EH (cell line): ENCODE measurements at regions not wholly inside any gene's neighbourhood (a gene's known extent, or its start where the extent isn't known, plus 50 kb on each side); places are given as distances from the start of the nearest gene placed in this dataset.

Source experiments
- DNase-seq: peaks from one replicate; pipeline ENCODE4 v3.0.0-alpha.2; 2015; ENCODE audit warnings: low read depth

DNA sequence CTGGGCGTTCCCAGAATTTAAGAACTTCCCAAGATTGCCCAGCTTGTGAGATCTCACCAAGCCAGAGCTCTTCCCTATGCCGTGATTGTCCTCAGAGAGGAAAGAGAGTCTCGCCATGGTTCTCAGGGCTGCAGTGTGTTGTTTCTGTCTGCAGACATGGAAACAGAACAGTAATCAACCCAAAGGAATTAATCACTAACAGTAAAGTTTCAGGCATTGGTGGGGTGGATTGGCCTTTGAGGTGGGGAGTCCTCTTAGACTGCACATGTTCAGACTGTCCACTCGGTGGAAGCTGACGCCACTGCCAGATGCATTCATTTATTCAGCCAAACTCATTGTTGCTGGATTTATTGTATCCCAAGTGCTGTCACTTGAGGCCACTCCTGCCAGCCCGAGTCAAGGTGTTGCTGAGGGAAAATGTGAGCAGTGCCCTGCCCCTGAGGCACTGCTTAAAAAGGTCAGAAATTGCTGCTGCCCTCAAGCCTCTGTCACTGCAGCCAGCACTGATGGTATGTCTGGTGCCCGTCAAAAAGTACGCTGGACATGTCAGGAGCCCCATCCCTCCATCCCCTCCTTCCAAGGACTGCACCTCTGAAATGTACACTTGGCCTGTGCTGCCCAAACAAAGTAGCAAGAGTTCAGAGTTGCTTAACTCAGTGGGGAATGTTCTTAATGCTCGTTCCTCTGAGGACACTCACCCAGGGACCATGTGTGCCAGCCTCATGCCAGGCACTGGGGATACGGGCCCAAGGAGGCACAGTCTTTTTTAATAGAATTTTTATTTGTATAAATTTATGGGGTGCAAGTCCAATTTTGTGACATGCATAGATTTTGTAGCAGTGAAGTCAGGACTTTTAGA, 201.0 kb downstream of the GLI2 start:
- peak; percentile 70 for DNase-seq

DNA sequence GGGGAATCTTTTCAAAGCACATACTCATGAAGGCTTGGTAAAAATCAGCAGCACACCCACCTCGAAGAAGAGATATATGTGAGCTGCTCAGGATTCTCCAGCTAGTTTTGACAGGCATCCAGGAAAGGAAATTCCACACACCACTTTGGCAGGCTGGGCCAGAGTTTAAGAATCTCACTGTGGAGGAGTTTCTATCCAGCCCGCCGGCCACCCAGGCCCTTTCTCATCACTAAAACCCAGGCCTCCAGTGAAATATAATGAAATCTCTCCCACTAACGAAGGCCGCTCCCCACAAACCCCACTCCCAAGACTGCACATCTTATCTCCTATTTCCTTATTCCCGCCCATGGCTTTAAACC, 202.0 kb downstream of the GLI2 start:
- DNase-seq: peak; percentile 92

DNA sequence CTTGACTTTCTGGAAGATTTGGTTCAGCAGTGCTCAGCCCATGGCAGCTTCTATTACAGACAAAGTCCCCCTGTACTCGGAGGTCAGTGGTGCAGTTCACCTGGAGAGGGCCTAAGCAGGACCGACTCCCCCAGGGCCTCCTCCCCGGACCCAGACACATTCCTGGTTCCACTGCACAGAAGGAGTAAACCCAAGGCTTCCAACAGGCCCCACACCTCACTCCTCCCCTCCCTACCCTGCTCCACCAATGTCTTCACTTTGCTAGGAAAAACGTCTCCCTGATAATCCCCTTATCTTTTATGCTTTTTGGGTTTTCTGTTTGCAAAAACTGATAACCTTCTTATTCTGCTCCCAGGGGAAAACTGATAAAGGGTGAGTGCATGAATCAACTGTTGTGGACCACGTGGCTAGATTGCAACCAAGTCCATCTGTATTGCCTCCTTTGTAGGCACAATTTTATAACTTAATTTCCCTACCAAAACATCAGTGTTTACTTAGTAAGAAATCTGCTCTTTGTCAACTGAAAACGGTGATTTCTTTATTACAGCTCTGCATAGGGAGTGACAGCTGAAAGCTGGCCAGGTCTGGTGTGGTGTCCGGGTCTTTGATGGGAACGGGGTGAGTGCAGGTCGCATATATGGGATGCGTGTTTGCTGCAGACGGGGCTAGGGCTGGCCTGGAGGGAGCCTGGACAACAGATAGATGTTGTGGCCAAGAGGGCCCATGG, 202.5 kb downstream of the GLI2 start:
- no peak for DNase-seq

DNA sequence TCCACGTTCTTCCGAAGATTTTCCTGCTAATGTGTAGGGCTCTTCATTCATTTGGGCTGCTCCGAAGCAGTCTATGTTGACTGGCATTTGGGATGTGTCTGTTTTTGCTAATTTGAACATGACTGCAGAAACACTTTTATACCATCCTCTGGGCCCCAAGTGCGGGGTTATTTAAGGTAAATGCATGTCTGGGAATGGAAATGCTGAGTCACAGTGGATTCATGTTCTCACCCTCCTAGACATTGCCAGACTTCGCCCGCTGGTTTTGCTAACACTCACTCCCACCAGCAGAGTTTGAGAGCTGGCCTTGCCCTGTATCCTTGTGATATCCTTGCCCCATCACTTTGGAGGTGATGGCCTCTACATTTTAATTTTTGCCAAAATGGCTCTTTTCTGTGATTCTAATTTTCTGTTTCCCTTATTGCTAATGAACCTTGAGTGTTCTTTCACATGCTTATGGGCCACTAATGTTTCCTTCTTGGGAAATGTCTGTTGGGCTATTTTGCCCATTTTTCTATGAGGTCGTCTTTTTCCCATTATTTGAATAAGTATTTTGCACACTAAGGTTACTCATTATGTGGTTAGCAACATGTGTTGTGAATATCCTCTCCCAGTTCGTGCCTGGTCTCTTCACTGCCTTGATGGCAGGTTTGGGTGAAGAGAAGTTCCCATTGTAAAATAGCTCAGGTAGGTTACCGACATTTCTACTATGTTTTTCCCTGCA, 204.1 kb downstream of the GLI2 start:
- peak; percentile 94 for DNase-seq

DNA sequence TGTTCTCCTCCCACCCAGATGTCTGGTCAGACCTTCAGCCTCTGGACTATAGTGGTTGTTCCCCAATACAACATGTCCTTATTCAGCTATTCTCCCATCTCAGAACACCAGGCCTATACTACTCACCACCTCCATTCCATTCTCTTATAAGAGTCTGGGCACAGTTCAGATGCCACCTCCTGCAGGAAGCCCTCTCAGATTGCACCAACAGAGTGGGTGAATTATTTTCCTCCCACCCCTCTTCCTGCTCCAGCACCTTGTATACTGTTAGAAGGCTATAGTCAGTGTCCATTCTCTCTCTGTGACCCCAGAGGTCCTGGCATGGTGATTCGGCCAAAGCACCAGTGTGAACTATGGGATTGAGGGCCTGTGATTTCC, 204.6 kb downstream of the GLI2 start:
- DNase-seq: no peak

DNA sequence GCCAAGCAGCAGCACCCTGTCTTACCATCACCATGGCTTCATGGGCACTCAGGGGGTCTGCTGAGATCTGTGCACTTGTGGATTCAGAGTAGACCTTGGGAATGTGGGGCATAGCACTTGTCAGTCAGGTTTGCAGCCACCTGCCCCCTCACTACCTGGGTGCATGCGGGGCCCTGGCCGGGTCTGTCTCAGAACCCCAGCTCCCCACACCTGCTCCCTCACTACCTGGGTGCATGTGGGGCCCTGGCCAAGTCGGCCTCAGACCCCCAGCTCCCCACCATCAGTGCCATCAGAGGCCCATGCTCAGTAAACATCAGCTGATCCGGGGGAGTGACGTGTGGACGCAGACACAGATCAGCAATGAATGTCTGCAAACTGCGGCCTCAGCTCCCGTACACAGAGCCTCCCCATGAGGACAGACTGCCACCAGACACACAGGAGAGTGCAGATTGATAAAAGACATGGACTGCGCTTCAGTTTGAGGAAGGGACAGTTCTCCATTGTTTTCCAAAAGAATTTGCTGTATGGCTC, 205.1 kb downstream of the GLI2 start:
- DNase-seq: no peak

DNA sequence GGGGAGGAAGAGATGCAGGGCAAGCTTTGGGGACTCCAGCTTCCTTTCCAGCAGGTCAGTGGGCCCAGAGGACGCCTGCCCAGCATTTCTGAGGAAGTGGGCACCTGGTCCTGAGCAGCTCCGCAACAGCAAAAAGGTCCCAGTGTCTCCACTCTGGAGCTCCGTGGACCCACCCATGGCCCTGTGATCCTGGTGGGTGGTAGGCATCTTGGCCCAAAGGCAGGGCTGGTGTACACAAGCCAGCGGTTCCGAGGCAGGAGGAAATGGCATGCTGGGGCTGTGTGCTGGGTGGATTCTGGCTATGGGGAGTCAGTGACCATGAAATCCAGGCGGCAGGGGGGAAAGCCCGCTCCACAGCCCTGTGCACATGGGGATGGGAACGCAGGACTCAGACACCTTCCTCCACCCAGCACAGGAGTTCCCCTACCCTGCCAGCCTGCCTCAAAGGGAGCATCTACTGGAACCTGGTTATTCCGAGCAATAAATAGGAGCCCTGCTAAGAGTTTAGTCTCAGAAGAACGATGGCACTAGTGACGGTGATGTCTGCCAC, 206.0 kb downstream of the GLI2 start:
- DNase-seq: no peak

DNA sequence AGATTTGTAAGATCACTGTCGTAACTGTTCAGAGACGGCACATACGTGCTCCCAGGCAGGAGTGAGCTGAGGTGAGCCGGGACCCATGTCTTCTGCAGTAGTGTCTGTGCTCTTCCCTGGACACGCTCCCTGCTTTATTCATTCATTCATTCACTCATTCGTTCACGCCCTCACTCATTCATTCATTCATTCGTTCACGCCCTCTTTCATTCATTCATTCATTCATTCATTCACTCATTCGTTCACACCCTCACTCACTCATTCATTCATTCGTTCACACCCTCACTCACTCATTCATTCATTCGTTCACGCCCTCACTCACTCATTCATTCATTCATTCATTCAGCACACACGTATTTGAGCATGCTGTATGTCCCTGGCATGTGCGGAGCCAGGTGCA, 207.0 kb downstream of the GLI2 start:
- no peak for DNase-seq

DNA sequence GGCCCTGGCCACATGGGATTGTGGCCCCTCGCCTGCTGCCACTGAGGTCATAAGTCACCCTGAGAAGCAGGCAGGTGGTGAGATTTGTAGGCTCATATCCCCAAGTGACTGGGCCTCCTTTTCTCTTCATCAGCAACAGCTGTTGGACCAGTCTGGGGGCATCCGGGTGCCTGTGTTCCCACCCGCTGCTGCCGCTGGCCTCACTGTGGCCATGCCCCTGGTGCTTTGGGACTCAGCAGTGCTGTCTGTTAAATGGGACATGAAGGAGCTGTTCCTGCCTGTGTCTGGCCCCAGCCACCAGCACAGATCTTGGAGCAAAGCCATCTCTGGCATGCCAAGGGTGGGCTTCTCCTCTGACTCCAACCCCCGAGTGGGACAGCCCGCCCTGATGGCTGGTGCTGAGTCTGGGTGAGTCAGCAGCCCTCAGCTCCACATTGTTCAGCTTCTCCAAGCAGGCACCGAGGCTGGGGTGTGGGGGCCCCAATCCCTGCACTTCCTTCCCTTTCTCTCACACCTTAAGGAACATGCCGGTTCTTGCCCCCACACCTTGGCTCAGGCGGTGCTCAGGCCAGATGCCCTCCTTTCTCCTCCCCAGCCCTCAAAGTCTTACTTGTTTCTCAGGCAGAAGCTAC, 207.9 kb downstream of the GLI2 start:
- no peak for DNase-seq

DNA sequence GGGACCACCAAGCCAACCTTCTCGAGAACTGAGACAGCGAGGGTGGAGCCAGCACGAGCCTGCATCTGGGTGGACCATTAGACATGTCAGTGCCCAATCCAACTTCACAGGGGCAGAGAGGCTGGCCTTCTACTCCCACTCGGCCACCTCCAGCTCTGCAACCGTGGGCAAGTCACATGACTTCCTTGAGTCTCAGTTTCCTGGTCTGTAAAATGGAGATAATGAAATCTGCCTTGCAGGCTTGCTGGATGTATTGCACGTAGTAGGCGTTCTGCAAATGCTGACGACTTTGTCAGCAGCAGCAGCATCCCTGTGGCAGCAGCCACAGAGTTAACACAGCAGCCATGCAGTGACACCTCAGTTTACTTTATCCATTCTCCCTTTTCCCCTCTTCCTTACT, 208.9 kb downstream of the GLI2 start:
- DNase-seq: no peak

DNA sequence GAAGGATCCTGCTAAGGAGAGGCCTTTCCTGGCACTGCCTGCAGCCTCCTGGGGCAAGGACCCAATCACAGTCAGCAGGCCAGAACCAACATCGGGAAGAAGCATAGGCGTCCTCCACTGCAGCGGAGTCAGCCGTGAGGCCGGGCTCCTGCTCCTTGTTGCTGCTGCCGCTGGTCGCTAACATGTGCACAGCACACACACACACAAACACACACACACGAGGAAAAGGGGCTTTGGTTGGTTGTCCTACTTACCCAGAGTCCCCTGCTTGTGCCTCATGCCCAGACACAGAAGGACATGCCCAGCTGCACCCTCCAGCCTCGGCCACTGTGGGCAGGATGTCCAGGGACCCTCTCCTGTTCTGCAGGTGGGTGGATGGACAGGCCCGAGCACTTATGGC, 209.4 kb downstream of the GLI2 start:
- no peak for DNase-seq

DNA sequence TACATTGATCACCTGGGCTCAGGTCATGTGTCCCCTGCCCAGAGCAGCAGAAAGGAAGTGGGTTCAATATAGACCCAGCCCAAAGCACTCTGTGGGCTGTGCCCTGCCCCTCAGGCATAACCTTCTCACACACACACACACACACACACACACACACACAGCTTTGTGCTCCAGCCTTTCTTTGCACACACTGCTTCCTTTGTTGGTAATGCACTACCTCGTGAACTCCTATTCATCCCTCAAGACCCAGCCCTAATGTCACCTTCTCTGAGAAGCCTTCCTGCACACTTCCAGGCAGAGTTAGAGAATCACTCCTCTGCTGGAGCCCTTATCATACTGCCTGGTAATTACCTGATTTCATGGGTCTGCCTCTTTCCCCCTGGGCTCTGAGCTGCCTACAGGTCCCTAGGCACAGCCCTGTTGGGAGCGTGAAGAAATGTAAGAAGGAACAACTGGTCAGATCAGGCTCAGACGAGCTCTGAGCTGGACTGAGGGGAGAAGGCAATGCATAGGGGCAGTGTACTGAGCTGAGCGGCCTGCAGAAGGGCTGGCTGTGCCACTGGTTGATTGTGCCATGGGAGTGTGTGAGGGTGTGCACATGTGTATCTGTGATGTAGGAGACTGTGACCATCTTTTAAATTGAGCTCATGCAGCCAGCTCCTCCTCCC, 210.3 kb downstream of the GLI2 start:
- no peak for DNase-seq

DNA sequence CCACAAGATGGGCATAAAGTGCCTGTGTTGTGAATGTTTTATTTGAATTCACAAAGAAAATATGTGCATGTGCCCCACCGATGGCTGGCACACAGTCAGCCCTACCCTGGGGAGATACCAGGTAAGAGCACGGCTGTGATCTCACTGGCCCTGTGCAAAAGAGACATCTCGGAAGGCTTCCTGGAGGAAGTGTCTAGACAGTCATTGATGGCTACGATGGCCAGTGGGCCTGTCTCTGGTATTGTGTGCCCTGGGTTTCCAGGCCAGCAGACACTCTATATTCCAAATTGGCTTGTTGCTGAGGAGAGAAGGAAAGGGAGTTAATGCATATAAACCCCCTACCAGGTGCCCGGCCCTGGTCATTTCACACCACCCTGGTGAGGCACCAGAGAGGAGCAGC, 211.7 kb downstream of the GLI2 start:
- DNase-seq: no peak

DNA sequence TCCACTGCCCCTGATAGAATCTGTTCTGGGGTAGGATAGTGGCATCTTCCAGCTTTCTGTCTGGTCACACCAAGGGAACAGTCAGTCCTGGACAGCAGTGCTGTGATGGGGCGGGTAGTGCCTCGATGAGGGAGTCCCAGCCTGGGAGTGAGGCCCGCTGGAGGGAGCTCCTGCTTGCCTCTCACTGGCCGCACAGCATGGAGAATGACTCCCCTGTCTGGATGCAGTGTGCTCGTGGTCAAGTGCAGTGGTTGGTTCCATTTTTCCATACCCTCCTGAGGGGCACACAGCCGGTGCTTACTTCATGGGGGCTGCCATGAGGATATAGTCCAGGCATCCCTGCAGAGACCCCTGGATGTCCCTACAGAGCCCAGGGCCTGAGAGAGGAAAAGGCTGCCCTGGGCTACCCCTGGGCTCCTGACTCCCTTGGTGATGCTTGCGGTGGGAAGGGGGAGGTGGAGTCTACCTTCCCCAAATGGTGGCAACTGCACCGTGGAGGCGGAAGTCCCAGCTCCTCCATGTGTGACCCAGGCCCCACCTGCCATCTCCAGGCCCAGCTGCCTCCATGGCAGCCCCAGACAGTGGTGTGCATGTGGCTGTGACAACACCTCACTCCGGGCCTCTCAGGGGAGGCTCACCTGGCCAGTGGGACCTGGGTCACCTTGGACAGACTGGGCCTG, 212.5 kb downstream of the GLI2 start:
- no peak for DNase-seq

DNA sequence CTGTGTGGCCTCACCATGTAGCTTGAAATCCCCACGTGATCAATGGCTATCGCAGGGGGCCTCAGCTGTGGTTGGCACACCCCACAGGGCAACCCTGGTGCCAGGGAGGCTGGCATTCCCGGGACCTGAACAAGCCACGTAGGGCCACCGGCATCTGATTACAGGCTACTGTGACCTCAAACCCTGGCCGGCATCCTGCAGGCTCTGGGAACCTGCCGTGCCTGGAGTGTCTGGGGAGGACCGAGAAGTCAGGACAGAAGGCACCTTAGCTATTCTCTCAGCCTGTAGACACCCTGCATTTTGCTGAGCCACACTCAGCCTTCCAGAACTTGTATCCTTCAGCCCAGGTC, 213.0 kb downstream of the GLI2 start:
- DNase-seq: no peak

DNA sequence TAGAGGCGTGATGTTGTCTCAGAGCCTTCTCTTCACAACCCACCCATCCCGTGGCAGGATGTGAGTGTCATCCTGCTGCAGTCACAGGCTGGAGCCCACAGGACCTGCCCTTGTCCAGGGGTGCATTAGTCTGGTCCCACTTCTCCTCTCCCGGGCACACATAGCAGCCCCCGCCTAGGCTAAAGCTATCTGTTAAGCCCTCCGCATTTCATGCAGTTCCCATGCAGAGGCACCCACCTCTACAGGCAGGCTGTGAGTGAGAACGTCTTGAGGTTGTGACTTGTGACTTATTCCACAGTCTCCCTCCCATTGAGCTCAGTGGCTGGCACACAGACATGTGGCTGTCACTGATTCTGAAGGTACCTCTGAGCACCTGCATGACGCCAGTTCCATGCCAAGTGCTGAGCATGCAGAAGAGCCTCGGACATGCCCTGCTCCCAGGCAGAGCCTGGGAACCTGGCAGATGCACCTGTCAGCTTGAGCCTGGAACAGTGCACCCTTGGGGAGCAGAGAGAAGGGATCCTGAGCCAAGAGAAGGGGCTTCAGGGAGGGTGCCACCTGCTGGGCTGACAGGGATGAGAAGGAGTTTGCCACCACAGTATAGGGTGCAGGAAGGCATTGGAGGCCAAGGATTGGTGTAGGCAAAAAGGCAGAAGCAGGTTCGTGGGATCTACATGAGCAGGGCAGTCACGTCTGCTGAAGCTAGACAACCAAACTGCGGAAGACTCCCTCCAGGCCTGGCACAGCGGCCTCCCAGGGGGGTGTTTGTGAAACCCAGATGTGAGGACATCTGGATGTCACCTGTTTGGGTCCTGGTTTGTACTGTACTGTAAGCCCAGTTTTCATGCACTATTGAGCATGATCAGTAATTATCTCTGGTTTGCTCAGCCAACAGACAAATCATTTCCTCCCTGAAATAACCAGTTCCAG, 213.6 kb downstream of the GLI2 start:
- DNase-seq: peak; percentile 31

DNA sequence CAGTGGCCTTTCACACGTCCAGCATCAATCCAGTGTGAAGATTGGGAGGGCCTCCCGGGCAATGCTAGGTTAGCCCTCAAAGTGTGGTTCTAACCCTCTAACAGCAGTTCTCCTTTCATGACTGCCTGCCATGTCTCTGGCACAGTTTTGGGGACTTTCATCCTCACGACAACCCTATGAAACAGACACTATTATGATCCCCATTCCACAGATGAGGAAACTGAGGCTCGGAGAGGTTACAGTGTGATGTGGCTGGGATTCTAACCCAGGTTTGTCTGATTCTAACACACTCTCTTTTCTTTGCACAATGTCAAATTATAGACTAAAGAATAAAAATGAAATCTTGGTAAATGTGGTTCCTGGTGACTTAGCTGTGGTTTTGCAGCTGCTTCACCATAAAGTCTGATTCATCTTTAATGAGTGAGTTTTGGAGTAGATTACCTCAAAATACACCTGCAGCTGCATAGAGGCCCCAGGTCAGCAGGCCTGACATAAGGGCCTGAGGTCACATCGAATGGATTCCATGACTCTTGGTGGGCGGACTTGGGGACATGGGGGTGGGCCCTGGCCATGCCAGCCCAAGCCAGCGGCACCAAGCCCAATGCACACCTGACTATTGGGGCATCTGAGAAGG, 214.4 kb downstream of the GLI2 start:
- no peak for DNase-seq

DNA sequence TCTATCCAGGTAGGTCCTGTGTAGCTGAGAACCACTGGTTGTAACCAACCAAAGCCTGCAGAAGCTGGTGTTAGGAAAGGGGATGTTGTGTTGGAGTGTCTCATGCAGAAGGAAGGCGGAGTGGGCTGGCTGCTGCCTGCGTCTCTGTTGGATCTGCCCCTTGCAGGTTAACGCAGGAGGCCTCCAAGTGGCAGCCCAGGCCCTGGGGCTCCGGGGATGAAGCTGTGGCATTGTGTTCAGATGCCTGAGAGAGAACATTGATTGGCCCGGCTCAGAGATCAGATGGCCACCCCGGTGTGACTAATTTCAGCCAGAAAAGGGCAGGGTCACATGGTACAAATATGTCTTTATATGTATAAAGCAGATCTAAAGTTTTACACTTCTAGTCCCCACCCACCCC, 216.0 kb downstream of the GLI2 start:
- DNase-seq: no peak

DNA sequence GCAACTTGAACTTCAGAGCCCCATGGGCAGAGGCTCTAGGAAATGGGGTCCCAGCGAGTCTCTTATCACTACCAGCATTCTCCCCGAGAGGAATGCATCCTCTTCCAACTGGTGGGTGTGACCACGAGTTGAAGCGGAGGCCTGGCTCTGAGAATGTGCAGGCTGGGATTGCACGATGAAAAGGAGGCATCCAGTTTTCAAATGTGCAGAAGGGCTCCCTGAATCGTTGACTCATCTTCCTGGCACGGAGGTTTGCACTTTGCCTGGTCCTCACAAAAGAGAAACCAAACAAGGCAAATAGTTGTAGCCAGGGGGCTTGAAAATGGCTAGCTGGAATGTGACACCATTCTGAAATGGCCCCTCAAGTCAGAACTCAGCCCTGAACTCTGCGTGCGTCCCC, 216.7 kb downstream of the GLI2 start:
- DNase-seq: peak; percentile 87
